ENCODE measurements at regions not wholly inside any gene's neighbourhood (a gene's known extent, or its start where the extent isn't known, plus 50 kb on each side); places are given as distances from the start of the nearest gene placed in this dataset.
"Not testable (repeated sequence)": the region's sequence is repeated elsewhere in the genome, so short reads cannot be mapped to it uniquely, and the experiment has no call there.

- Histone ChIP-seq H3K4me3 (ENCODE audit: low read depth, low read length) (no peak overlapping the region), H3K27ac (ENCODE audit: low read depth, low read length) (no peak overlapping the region), H3K36me3 (ENCODE audit: control insufficient read depth, insufficient read depth, low read length) (no peaks in the 10 kb centered on the region), H3K4me1 (ENCODE audit: control insufficient read depth, insufficient read depth, low read length) (no peaks in the 10 kb centered on the region), H3K27me3 (ENCODE audit: control insufficient read depth, insufficient read depth, low read length) (no peaks in the 10 kb centered on the region), H3K9ac (ENCODE audit: low read depth, low read length) (no peak overlapping the region), H3K9me3 (ENCODE audit: control insufficient read depth, insufficient read depth, low read length) (no peaks in the 10 kb centered on the region)
These were observed 347.1 kb upstream of the DNAJC19 start for GRCh38 chr3:181336597-181336996.

GRCh38 chr3:181333394-181333793 is 343.9 kb upstream of the DNAJC19 start:
- no peaks in the 10 kb centered on the region for H3K27me3 ChIP-seq (ENCODE audit: control insufficient read depth, insufficient read depth, low read length)
- no peaks in the 10 kb centered on the region for H3K4me1 ChIP-seq (ENCODE audit: control insufficient read depth, insufficient read depth, low read length)

GRCh38 chr3:181330821-181331563 is 341.5 kb upstream of the DNAJC19 start:
- Histone ChIP-seq H3K27me3 (ENCODE audit: control insufficient read depth, insufficient read depth, low read length) (no peaks in the 10 kb centered on the region), H3K4me1 (ENCODE audit: control insufficient read depth, insufficient read depth, low read length) (peaks cover 7% of the 10 kb centered on the region), H3K27ac (ENCODE audit: low read depth, low read length) (no peak overlapping the region), H3K4me3 (ENCODE audit: low read depth, low read length) (no peak overlapping the region), H3K36me3 (ENCODE audit: control insufficient read depth, insufficient read depth, low read length) (no peaks in the 10 kb centered on the region), H3K9me3 (ENCODE audit: control insufficient read depth, insufficient read depth, low read length) (no peaks in the 10 kb centered on the region), H3K9ac (ENCODE audit: low read depth, low read length) (no peak overlapping the region)

More at GRCh38 chr3:181333394-181333793, 343.9 kb upstream of the DNAJC19 start:
- Histone ChIP-seq H3K4me3 (ENCODE audit: low read depth, low read length) (no peak overlapping the region), H3K9me3 (ENCODE audit: control insufficient read depth, insufficient read depth, low read length) (no peaks in the 10 kb centered on the region), H3K9ac (ENCODE audit: low read depth, low read length) (no peak overlapping the region), H3K27ac (ENCODE audit: low read depth, low read length) (no peak overlapping the region), H3K36me3 (ENCODE audit: control insufficient read depth, insufficient read depth, low read length) (no peaks in the 10 kb centered on the region)

- Histone ChIP-seq H3K4me1 (ENCODE audit: control insufficient read depth, insufficient read depth, low read length) (peaks cover 7% of the 10 kb centered on the region), H3K27ac (ENCODE audit: low read depth, low read length) (no peak overlapping the region)
These were observed 340.7 kb upstream of the DNAJC19 start for GRCh38 chr3:181330257-181330656.

GRCh38 chr3:181329024-181329423 is 339.5 kb upstream of the DNAJC19 start:
- Histone ChIP-seq H3K36me3 (ENCODE audit: control insufficient read depth, insufficient read depth, low read length) (no peaks in the 10 kb centered on the region), H3K9ac (ENCODE audit: low read depth, low read length) (no peak overlapping the region), H3K4me3 (ENCODE audit: low read depth, low read length) (no peak overlapping the region), H3K4me1 (ENCODE audit: control insufficient read depth, insufficient read depth, low read length) (peaks cover 14% of the 10 kb centered on the region), H3K27me3 (ENCODE audit: control insufficient read depth, insufficient read depth, low read length) (no peaks in the 10 kb centered on the region), H3K9me3 (ENCODE audit: control insufficient read depth, insufficient read depth, low read length) (no peaks in the 10 kb centered on the region), H3K27ac (ENCODE audit: low read depth, low read length) (no peak overlapping the region)

More at GRCh38 chr3:181330257-181330656, 340.7 kb upstream of the DNAJC19 start:
- no peaks in the 10 kb centered on the region for H3K27me3 ChIP-seq (ENCODE audit: control insufficient read depth, insufficient read depth, low read length)
- H3K9ac ChIP-seq (ENCODE audit: low read depth, low read length) = no peak overlapping the region
- no peak overlapping the region for H3K4me3 ChIP-seq (ENCODE audit: low read depth, low read length)
- H3K36me3 ChIP-seq (ENCODE audit: control insufficient read depth, insufficient read depth, low read length) = no peaks in the 10 kb centered on the region
- H3K9me3 ChIP-seq (ENCODE audit: control insufficient read depth, insufficient read depth, low read length) = no peaks in the 10 kb centered on the region

GRCh38 chr3:181328346-181328745 is 338.8 kb upstream of the DNAJC19 start:
- Histone ChIP-seq H3K36me3 (ENCODE audit: control insufficient read depth, insufficient read depth, low read length) (no peaks in the 10 kb centered on the region), H3K4me1 (ENCODE audit: control insufficient read depth, insufficient read depth, low read length) (peaks cover 14% of the 10 kb centered on the region), H3K9ac (ENCODE audit: low read depth, low read length) (no peak overlapping the region), H3K27ac (ENCODE audit: low read depth, low read length) (no peak overlapping the region), H3K4me3 (ENCODE audit: low read depth, low read length) (no peak overlapping the region), H3K9me3 (ENCODE audit: control insufficient read depth, insufficient read depth, low read length) (no peaks in the 10 kb centered on the region), H3K27me3 (ENCODE audit: control insufficient read depth, insufficient read depth, low read length) (no peaks in the 10 kb centered on the region)

- Histone ChIP-seq H3K9ac (ENCODE audit: low read depth, low read length) (no peak overlapping the region), H3K27ac (ENCODE audit: low read depth, low read length) (no peak overlapping the region)
These were observed 337.8 kb upstream of the DNAJC19 start for GRCh38 chr3:181327349-181327748.

GRCh38 chr3:181326637-181327223 is 337.2 kb upstream of the DNAJC19 start:
- Histone ChIP-seq H3K9me3 (ENCODE audit: control insufficient read depth, insufficient read depth, low read length) (no peaks in the 10 kb centered on the region), H3K36me3 (ENCODE audit: control insufficient read depth, insufficient read depth, low read length) (no peaks in the 10 kb centered on the region), H3K27me3 (ENCODE audit: control insufficient read depth, insufficient read depth, low read length) (no peaks in the 10 kb centered on the region), H3K4me1 (ENCODE audit: control insufficient read depth, insufficient read depth, low read length) (peaks cover 14% of the 10 kb centered on the region), H3K27ac (ENCODE audit: low read depth, low read length) (no peak overlapping the region), H3K9ac (ENCODE audit: low read depth, low read length) (no peak overlapping the region), H3K4me3 (ENCODE audit: low read depth, low read length) (no peak overlapping the region)

More at GRCh38 chr3:181327349-181327748, 337.8 kb upstream of the DNAJC19 start:
- H3K27me3 ChIP-seq (ENCODE audit: control insufficient read depth, insufficient read depth, low read length) = no peaks in the 10 kb centered on the region
- no peaks in the 10 kb centered on the region for H3K9me3 ChIP-seq (ENCODE audit: control insufficient read depth, insufficient read depth, low read length)
- H3K36me3 ChIP-seq (ENCODE audit: control insufficient read depth, insufficient read depth, low read length) = no peaks in the 10 kb centered on the region
- H3K4me1 ChIP-seq (ENCODE audit: control insufficient read depth, insufficient read depth, low read length) = peaks cover 14% of the 10 kb centered on the region
- H3K4me3 ChIP-seq (ENCODE audit: low read depth, low read length) = no peak overlapping the region

GRCh38 chr3:181324516-181324915 is 335.0 kb upstream of the DNAJC19 start:
- not testable (repeated sequence) for H3K4me3 ChIP-seq (ENCODE audit: low read depth, low read length); H3K27me3 ChIP-seq (ENCODE audit: control insufficient read depth, insufficient read depth, low read length); H3K36me3 ChIP-seq (ENCODE audit: control insufficient read depth, insufficient read depth, low read length); H3K27ac ChIP-seq (ENCODE audit: low read depth, low read length); H3K9ac ChIP-seq (ENCODE audit: low read depth, low read length); H3K9me3 ChIP-seq (ENCODE audit: control insufficient read depth, insufficient read depth, low read length)
- H3K4me1 ChIP-seq (ENCODE audit: control insufficient read depth, insufficient read depth, low read length) = peaks cover 14% of the 10 kb centered on the region

- H3K4me3 ChIP-seq (ENCODE audit: low read depth, low read length) = no peak overlapping the region
- no peaks in the 10 kb centered on the region for H3K36me3 ChIP-seq (ENCODE audit: control insufficient read depth, insufficient read depth, low read length)
- H3K9me3 ChIP-seq (ENCODE audit: control insufficient read depth, insufficient read depth, low read length) = no peaks in the 10 kb centered on the region
- no peak overlapping the region for H3K27ac ChIP-seq (ENCODE audit: low read depth, low read length)
- H3K9ac ChIP-seq (ENCODE audit: low read depth, low read length) = no peak overlapping the region
- no peaks in the 10 kb centered on the region for H3K4me1 ChIP-seq (ENCODE audit: control insufficient read depth, insufficient read depth, low read length)
- no peaks in the 10 kb centered on the region for H3K27me3 ChIP-seq (ENCODE audit: control insufficient read depth, insufficient read depth, low read length)
These were observed 328.8 kb upstream of the DNAJC19 start for GRCh38 chr3:181318321-181318720.

- Histone ChIP-seq H3K4me3 (ENCODE audit: low read depth, low read length) (no peak overlapping the region), H3K27me3 (ENCODE audit: control insufficient read depth, insufficient read depth, low read length) (no peaks in the 10 kb centered on the region), H3K9me3 (ENCODE audit: control insufficient read depth, insufficient read depth, low read length) (no peaks in the 10 kb centered on the region), H3K36me3 (ENCODE audit: control insufficient read depth, insufficient read depth, low read length) (no peaks in the 10 kb centered on the region), H3K9ac (ENCODE audit: low read depth, low read length) (no peak overlapping the region), H3K27ac (ENCODE audit: low read depth, low read length) (no peak overlapping the region), H3K4me1 (ENCODE audit: control insufficient read depth, insufficient read depth, low read length) (no peaks in the 10 kb centered on the region)
These were observed 328.0 kb upstream of the DNAJC19 start for GRCh38 chr3:181317508-181317907.
